Left renal cortex interstitium (tissue), 4 donors: ENCODE measurements at regions not wholly inside any gene's neighbourhood (a gene's known extent, or its start where the extent isn't known, plus 50 kb on each side); places are given as distances from the start of the nearest gene placed in this dataset.

Experiments
- DNase-seq, 4 donors: peaks; one replicate each; pipeline ENCODE4 v3.0.0-alpha.2; 2013; ENCODE audit warnings: low read depth in 4 of 4, low spot score in 2 of 4, missing footprints in 1 of 4

- DNase-seq = no peak
Measured at GRCh38 chr6:82720992-82721391, 344.6 kb downstream of the UBE3D start.

GRCh38 chr6:82735790-82736189, 329.9 kb downstream of the UBE3D start:
- no peak for DNase-seq

GRCh38 chr6:82737965-82738364, 327.7 kb downstream of the UBE3D start:
- no peak for DNase-seq

GRCh38 chr6:82738773-82739172, 326.9 kb downstream of the UBE3D start:
- DNase-seq = no peak

- no peak for DNase-seq
Measured at GRCh38 chr6:82739303-82739702, 326.3 kb downstream of the UBE3D start.

GRCh38 chr6:82740072-82740471, 325.6 kb downstream of the UBE3D start:
- no peak for DNase-seq

- DNase-seq = no peak
Measured at GRCh38 chr6:82741325-82741995, 324.2 kb downstream of the UBE3D start.

GRCh38 chr6:82741996-82742385, 323.6 kb downstream of the UBE3D start:
- no peak for DNase-seq

- DNase-seq = no peak
Measured at GRCh38 chr6:82744286-82745015, 321.2 kb downstream of the UBE3D start.

- DNase-seq = no peak
Measured at GRCh38 chr6:82750556-82750955, 315.1 kb downstream of the UBE3D start.

GRCh38 chr6:82751718-82752117, 313.9 kb downstream of the UBE3D start:
- DNase-seq = no peak

- DNase-seq = no peak
Measured at GRCh38 chr6:82761674-82762345, 303.8 kb downstream of the UBE3D start.

GRCh38 chr6:82766476-82766875, 299.2 kb downstream of the UBE3D start:
- DNase-seq = no peak

- DNase-seq = no peak
Measured at GRCh38 chr6:82767037-82767436, 298.6 kb downstream of the UBE3D start.

- no peak for DNase-seq
Measured at GRCh38 chr6:82767447-82767846, 298.2 kb downstream of the UBE3D start.

GRCh38 chr6:82772851-82773717, 292.6 kb downstream of the UBE3D start:
- DNase-seq = no peak

- no peak for DNase-seq
Measured at GRCh38 chr6:82775361-82775760, 290.3 kb downstream of the UBE3D start.

- no peak for DNase-seq
Measured at GRCh38 chr6:82775981-82776380, 289.7 kb downstream of the UBE3D start.

- DNase-seq = no peak
Measured at GRCh38 chr6:82779041-82779440, 286.6 kb downstream of the UBE3D start.

- no peak for DNase-seq
Measured at GRCh38 chr6:82780334-82780733, 285.3 kb downstream of the UBE3D start.
